ENCODE measurements at regions not wholly inside any gene's neighbourhood (a gene's known extent, or its start where the extent isn't known, plus 50 kb on each side); places are given as distances from the start of the nearest gene placed in this dataset.

DNA sequence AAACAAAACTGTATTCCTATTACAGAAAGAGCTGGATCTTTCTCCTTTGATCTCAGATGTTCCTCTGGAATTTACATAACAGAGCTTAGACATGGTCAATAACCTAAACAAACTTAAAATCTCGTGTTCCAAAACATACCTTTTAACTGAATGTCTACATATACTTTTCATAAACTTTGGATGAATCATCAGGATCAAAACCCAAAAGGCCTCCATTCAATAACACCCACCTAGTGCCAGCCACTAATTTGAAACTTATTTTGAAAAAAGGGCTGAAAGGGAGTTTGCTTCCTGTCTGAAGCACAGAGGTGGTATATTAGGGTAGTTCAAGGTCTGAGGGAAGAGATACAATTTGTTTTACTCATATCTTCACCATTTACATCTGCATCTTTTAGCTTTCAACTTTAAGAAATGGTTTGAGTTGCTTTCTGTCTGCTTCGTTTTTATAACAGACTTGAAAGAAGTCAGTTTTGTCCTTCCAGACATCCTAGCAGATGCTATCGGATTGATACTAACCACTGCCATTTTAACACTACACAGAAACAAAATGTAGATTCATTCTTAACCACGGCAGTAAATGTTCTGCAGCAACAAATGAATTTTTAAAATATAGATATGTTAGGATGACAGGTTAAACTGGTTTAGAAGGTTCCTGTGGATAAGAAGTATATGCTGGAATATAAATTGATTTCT, 242.8 kb upstream of the DKK2 start:
- H3K4me3 ChIP-seq (ENCODE audit: low read depth, low read length), result no peak overlapping the region
- TF ChIP-seq, protein P1, sequence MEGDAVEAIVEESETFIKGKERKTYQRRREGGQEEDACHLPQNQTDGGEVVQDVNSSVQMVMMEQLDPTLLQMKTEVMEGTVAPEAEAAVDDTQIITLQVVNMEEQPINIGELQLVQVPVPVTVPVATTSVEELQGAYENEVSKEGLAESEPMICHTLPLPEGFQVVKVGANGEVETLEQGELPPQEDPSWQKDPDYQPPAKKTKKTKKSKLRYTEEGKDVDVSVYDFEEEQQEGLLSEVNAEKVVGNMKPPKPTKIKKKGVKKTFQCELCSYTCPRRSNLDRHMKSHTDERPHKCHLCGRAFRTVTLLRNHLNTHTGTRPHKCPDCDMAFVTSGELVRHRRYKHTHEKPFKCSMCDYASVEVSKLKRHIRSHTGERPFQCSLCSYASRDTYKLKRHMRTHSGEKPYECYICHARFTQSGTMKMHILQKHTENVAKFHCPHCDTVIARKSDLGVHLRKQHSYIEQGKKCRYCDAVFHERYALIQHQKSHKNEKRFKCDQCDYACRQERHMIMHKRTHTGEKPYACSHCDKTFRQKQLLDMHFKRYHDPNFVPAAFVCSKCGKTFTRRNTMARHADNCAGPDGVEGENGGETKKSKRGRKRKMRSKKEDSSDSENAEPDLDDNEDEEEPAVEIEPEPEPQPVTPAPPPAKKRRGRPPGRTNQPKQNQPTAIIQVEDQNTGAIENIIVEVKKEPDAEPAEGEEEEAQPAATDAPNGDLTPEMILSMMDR (IDR thresholded peaks at IDR 0.05; ENCODE audit: insufficient read depth, low read length, missing control alignments), result no peak
- CTCF ChIA-PET, result no interaction called here
- POLR2A ChIA-PET, result no interaction called here
- DNase-seq (ENCODE audit: low read depth, low spot score), result no peak

DNA sequence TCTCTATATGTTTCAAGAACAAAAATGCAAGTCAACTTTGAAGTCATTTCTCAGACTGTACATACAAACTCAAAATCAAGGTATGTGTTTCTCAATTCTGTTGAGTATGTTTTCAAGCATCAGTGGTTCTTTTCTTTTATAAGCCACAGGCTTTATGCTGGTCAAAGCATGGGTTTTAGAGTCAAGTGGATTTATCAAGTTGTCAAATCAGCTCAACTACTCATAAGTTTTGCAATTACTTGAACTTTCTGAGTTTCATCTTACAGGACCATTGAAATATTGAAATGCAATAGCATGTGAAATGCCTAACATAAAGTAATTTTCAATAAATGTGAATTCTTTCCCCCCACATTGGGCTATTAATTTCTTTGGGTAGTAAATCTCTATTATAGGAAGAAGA, 239.9 kb upstream of the DKK2 start:
- no peak overlapping the region for H3K4me3 ChIP-seq (ENCODE audit: low read depth, low read length)
- DNase-seq (ENCODE audit: low read depth, low spot score), result no peak
- TF ChIP-seq, protein P1 (IDR thresholded peaks at IDR 0.05; ENCODE audit: insufficient read depth, low read length, missing control alignments), result no peak
- ChIA-PET POLR2A (no interaction called here), CTCF (no interaction called here)

DNA sequence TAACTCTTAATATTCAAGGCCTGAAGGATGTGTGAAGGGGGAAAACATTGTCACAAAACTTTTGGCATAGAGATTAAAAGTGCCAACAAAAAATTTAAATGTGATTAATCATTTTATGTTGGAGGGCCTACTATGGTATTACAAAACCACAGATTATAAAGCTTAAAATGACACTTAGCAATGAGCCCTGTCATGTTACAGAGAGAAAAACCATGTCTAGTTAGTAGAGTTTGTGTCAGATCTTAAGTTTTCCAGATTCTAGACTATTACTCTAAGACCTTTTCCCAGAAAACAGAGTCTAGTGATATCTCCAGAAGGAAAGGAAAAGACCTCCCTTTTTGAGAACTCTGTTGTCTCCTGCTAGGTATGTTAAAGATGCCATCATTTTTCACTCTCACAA, 239.1 kb upstream of the DKK2 start:
- ChIA-PET POLR2A (no interaction called here), CTCF (interaction anchor here (0.8 to 1.0 kb wide), 3 partner anchors 10 to 22 kb away, joined by 3 to 5 read pairs (median 3); no protein-coding TSS in a partner anchor)
- DNase-seq (ENCODE audit: low read depth, low spot score), result no peak
- no peak overlapping the region for H3K4me3 ChIP-seq (ENCODE audit: low read depth, low read length)
- TF ChIP-seq, protein P1 (IDR thresholded peaks at IDR 0.05; ENCODE audit: insufficient read depth, low read length, missing control alignments), result no peak

DNA sequence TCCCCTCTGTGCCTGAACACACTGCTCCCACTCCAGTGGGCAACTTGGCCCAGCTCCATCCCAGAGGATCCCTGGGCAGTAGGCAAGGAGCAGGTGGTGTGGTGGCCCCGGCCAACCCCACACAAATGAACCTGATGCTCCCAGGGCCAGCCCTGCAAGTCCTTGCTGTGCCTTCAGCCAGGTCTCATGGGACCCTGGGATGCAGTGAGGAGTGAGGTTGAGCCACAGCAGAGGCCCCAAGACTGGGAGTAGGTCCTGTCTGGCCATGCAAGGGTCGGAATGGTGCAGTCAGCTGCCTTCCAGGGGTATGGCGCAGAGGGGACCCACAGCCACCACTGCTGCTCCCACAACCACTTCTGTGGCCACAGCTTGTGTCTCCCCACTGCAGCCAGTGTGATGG, 234.5 kb upstream of the DKK2 start:
- POLR2A ChIA-PET, result no interaction called here
- no peak for DNase-seq (ENCODE audit: low read depth, low spot score)
- TF ChIP-seq, protein P1 (IDR thresholded peaks at IDR 0.05; ENCODE audit: insufficient read depth, low read length, missing control alignments), result no peak
- CTCF ChIA-PET, result no interaction called here
- H3K4me3 ChIP-seq (ENCODE audit: low read depth, low read length), result no peak overlapping the region

DNA sequence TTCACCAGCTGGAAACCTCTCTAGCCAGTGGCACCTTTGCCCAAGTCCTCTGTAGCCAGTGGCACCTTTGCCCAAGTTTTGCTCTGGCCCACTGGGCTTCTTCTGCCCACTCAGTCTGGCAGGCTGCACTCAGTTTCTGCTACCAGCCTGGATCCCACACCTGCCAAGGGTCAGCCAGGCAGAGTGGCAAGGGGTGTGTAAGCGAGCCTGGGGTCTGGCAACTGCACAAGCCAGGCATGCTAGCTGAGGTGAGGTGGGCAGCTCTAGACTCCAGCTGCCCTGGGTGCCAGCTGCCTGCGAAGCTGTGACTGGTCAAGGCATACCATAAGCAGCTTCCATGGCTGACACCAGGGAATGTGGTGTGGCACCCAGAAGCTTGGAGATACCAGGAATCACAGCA, 233.1 kb upstream of the DKK2 start:
- DNase-seq (ENCODE audit: low read depth, low spot score), result no peak
- TF ChIP-seq, protein P1 (IDR thresholded peaks at IDR 0.05; ENCODE audit: insufficient read depth, low read length, missing control alignments), result no peak
- no peak overlapping the region for H3K4me3 ChIP-seq (ENCODE audit: low read depth, low read length)
- CTCF ChIA-PET, result no interaction called here
- POLR2A ChIA-PET, result no interaction called here

DNA sequence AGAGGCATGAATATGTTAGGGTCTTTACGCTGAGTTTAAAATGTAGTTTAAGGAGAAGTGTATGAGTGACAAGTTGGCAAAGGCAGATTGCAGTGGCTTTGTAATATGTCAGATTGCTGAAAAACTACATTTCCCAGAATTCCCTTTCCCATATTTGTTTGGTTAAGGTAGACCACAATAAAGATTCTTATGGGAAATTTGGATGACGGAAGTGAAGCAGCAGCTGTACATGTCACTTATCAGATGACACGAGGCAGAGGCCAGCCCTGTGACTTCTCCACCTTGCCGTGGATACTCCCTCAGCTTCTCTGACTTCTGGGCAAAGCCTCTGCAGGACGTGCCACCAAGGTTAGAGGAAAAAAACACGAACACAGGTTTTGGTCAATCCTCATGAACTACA, 229.7 kb upstream of the DKK2 start:
- no peak for DNase-seq (ENCODE audit: low read depth, low spot score)
- no peak overlapping the region for H3K4me3 ChIP-seq (ENCODE audit: low read depth, low read length)
- POLR2A ChIA-PET, result no interaction called here
- TF ChIP-seq, protein P1 (IDR thresholded peaks at IDR 0.05; ENCODE audit: insufficient read depth, low read length, missing control alignments), result no peak
- CTCF ChIA-PET, result interaction anchor here (1.1 kb wide), 1 partner anchor 9 kb away, joined by 3 read pairs; no protein-coding TSS in a partner anchor
